ENCODE measurements at regions not wholly inside any gene's neighbourhood (a gene's known extent, or its start where the extent isn't known, plus 50 kb on each side); places are given as distances from the start of the nearest gene placed in this dataset.

- H3K4me3 Mint-ChIP-seq: no peak overlapping the region
- DNase-seq (no peak), ATAC-seq (ENCODE audit: poor library complexity) (no peak)
- H3K4me1 Mint-ChIP-seq (ENCODE audit: low read depth): no peaks in the 10 kb centered on the region
- ChIA-PET CTCF (no interaction called here), POLR2A (no interaction called here)
- Histone ChIP-seq H3K4me3 (ENCODE audit: low read length) (no peak overlapping the region), H3K4me1 (ENCODE audit: insufficient read depth, low read length) (no peaks in the 10 kb centered on the region), H3K9me3 (ENCODE audit: control insufficient read depth in 1 of 2, insufficient read depth in 1 of 2, low read length in 2 of 2) (no peaks in the 10 kb centered on the region), H3K27me3 (ENCODE audit: control insufficient read depth in 1 of 2, insufficient read depth in 2 of 2, low read length in 2 of 2) (peaks cover 0 to 4% of the 10 kb centered on the region in 2 experiments), H3K36me3 (ENCODE audit: insufficient read depth, low read length) (no peaks in the 10 kb centered on the region), H3K27ac (ENCODE audit: low read depth in 1 of 2, low read length in 2 of 2) (no peak overlapping the region)
- peaks cover 2% of the 10 kb centered on the region for H3K27me3 Mint-ChIP-seq
- no peak overlapping the region for H3K27ac Mint-ChIP-seq
- intact Hi-C loops (cut with DNase I, micrococcal nuclease): no loop called here
- no peak for TF ChIP-seq CTCF (IDR thresholded peaks at IDR 0.05)
- no peaks in the 10 kb centered on the region for H3K36me3 Mint-ChIP-seq (ENCODE audit: low read depth)
- no peaks in the 10 kb centered on the region for H3K9me3 Mint-ChIP-seq
Observed at GRCh38 chr2:236754271-236754944, 184.8 kb downstream of the ACKR3 start.

GRCh38 chr2:236755278-236755840 lies 185.7 kb downstream of the ACKR3 start:
- DNase-seq: no peak
- Mint-ChIP-seq H3K4me3 (no peak overlapping the region), H3K27me3 (no peaks in the 10 kb centered on the region), H3K36me3 (ENCODE audit: low read depth) (no peaks in the 10 kb centered on the region), H3K4me1 (ENCODE audit: low read depth) (no peaks in the 10 kb centered on the region), H3K27ac (no peak overlapping the region), H3K9me3 (no peaks in the 10 kb centered on the region)
- H3K36me3 ChIP-seq (ENCODE audit: insufficient read depth, low read length): no peaks in the 10 kb centered on the region
- ChIA-PET POLR2A (no interaction called here), CTCF (no interaction called here)
- no peak for TF ChIP-seq CTCF (IDR thresholded peaks at IDR 0.05)
- peaks cover 0 to 4% of the 10 kb centered on the region in 2 experiments for H3K27me3 ChIP-seq (ENCODE audit: control insufficient read depth in 1 of 2, insufficient read depth in 2 of 2, low read length in 2 of 2)
- no peaks in the 10 kb centered on the region for H3K9me3 ChIP-seq (ENCODE audit: control insufficient read depth in 1 of 2, insufficient read depth in 1 of 2, low read length in 2 of 2)
- no peak overlapping the region for H3K27ac ChIP-seq (ENCODE audit: low read depth in 1 of 2, low read length in 2 of 2)
- H3K4me3 ChIP-seq (ENCODE audit: low read length): no peak overlapping the region
- no peak for ATAC-seq (ENCODE audit: poor library complexity)
- intact Hi-C loops (cut with DNase I, micrococcal nuclease): no loop called here
- no peaks in the 10 kb centered on the region for H3K4me1 ChIP-seq (ENCODE audit: insufficient read depth, low read length)

DNA sequence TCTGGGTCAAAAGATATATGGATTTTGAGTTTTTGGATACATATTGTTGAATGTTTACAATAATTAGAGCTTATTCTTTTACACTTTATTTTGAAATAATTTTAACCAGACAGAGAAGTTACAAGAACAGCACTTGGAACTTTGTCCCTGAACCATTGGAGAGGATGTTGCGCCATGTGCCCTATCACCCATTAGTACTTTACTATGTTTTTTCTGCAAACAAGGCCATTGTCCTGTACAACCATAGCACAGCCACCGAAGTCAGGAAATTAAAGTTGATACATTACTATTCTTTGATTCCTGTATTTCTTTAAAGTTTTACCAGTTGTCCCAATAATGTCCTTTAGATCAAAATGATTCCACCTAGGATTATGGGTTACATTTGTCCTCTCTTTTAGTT lies 188.8 kb downstream of the ACKR3 start:
- Mint-ChIP-seq H3K9me3 (no peaks in the 10 kb centered on the region), H3K36me3 (ENCODE audit: low read depth) (no peaks in the 10 kb centered on the region), H3K4me3 (no peak overlapping the region), H3K27me3 (no peaks in the 10 kb centered on the region), H3K27ac (no peak overlapping the region), H3K4me1 (ENCODE audit: low read depth) (no peaks in the 10 kb centered on the region)
- no peak for TF ChIP-seq CTCF (IDR thresholded peaks at IDR 0.05)
- Histone ChIP-seq H3K4me3 (ENCODE audit: low read length) (no peak overlapping the region), H3K4me1 (ENCODE audit: insufficient read depth, low read length) (no peaks in the 10 kb centered on the region), H3K27me3 (ENCODE audit: control insufficient read depth in 1 of 2, insufficient read depth in 2 of 2, low read length in 2 of 2) (peaks cover 0 to 4% of the 10 kb centered on the region in 2 experiments), H3K27ac (ENCODE audit: low read depth in 1 of 2, low read length in 2 of 2) (no peak overlapping the region), H3K36me3 (ENCODE audit: insufficient read depth, low read length) (no peaks in the 10 kb centered on the region), H3K9me3 (ENCODE audit: control insufficient read depth in 1 of 2, insufficient read depth in 1 of 2, low read length in 2 of 2) (no peaks in the 10 kb centered on the region)
- DNase-seq: no peak
- ChIA-PET POLR2A (no interaction called here), CTCF (no interaction called here)
- no peak for ATAC-seq (ENCODE audit: poor library complexity)
- intact Hi-C loops (cut with DNase I, micrococcal nuclease): no loop called here

Data from CD4-positive, alpha-beta T cell (primary cell).